H9 (cell line): ENCODE measurements at regions not wholly inside any gene's neighbourhood (a gene's known extent, or its start where the extent isn't known, plus 50 kb on each side); places are given as distances from the start of the nearest gene placed in this dataset.

ENCODE experiments used
- DNase-seq: peaks from one replicate; pipeline ENCODE4 v3.0.0-alpha.2; 2017
- H2AFZ ChIP-seq: one replicate; pipeline ENCODE4 v1.6.1; 2013; ENCODE audit warnings: mild to moderate bottlenecking, low read length, control low read depth, moderate library complexity
- H2AK5ac ChIP-seq: 2 replicates; pipeline ENCODE4 v1.6.1; 2013; ENCODE audit warnings: low read length, control low read depth, mixed read lengths; ENCODE audit not compliant: insufficient read length
- H2BK120ac ChIP-seq: one replicate; pipeline ENCODE4 v1.6.1; 2013; ENCODE audit warnings: low read depth, mild to moderate bottlenecking, low read length, control low read depth, inconsistent platforms; ENCODE audit not compliant: poor library complexity, severe bottlenecking
- H2BK12ac ChIP-seq: 2 replicates; pipeline ENCODE4 v1.6.1; 2013; ENCODE audit warnings: low read length, control low read depth, mixed read lengths, low read depth; ENCODE audit not compliant: insufficient read length
- H2BK15ac ChIP-seq: 2 replicates; pipeline ENCODE4 v1.6.1; 2013; ENCODE audit warnings: low read depth, low read length, control low read depth
- H2BK20ac ChIP-seq: one replicate; pipeline ENCODE4 v1.6.1; 2013; ENCODE audit warnings: low read depth, mild to moderate bottlenecking, low read length, control low read depth, inconsistent platforms; ENCODE audit not compliant: poor library complexity, severe bottlenecking
- H2BK5ac ChIP-seq: 2 replicates; pipeline ENCODE4 v1.6.1; 2013; ENCODE audit warnings: low read length, control low read depth, mixed read lengths; ENCODE audit not compliant: insufficient read length
- H3K14ac ChIP-seq: 2 replicates; pipeline ENCODE4 v1.6.1; 2013; ENCODE audit warnings: low read length, control low read depth; ENCODE audit not compliant: insufficient read depth
- H3K18ac ChIP-seq: 2 replicates; pipeline ENCODE4 v1.6.1; 2013; ENCODE audit warnings: low read depth, mild to moderate bottlenecking, mixed read lengths, low read length, control low read depth; ENCODE audit not compliant: insufficient read length
- H3K23ac ChIP-seq: 2 replicates; pipeline ENCODE4 v1.6.1; 2013; ENCODE audit warnings: low read length, control low read depth, mixed read lengths, low read depth; ENCODE audit not compliant: insufficient read length
- H3K23me2 ChIP-seq: 2 replicates; pipeline ENCODE4 v1.6.1; 2013; ENCODE audit warnings: low read depth, mild to moderate bottlenecking, mixed read lengths, low read length, control low read depth; ENCODE audit not compliant: insufficient read length, poor library complexity, severe bottlenecking
- H3K27ac ChIP-seq: 2 replicates; pipeline ENCODE4 v1.5.1; 2013; ENCODE audit warnings: low read length, control low read depth, mixed read lengths, low read depth; ENCODE audit not compliant: insufficient read length
- H3K27me3 ChIP-seq: 2 replicates; pipeline ENCODE4 v1.6.1; 2013; ENCODE audit warnings: low read length, control low read depth, inconsistent platforms; ENCODE audit not compliant: insufficient read depth
- H3K4ac ChIP-seq: 2 replicates; pipeline ENCODE4 v1.6.1; 2013; ENCODE audit warnings: low read depth, mild to moderate bottlenecking, control low read depth, inconsistent platforms, low read length, moderate library complexity
- H3K4me1 ChIP-seq: 2 replicates; pipeline ENCODE4 v1.6.1; 2013; ENCODE audit warnings: low read length, control low read depth, inconsistent platforms; ENCODE audit not compliant: insufficient read depth
- H3K4me2 ChIP-seq: 2 replicates; pipeline ENCODE4 v1.6.1; 2013; ENCODE audit warnings: low read length, control low read depth, mixed read lengths; ENCODE audit not compliant: insufficient read length, insufficient read depth
- H3K56ac ChIP-seq: 2 replicates; pipeline ENCODE4 v1.6.1; 2013; ENCODE audit warnings: low read depth, mild to moderate bottlenecking, mixed read lengths, low read length, control low read depth; ENCODE audit not compliant: insufficient read length
- H3K79me1 ChIP-seq: 2 replicates; pipeline ENCODE4 v1.6.1; 2013; ENCODE audit warnings: low read depth, mild to moderate bottlenecking, moderate library complexity, low read length, control low read depth, inconsistent platforms; ENCODE audit not compliant: insufficient read depth, poor library complexity, severe bottlenecking
- H3K79me2 ChIP-seq: 2 replicates; pipeline ENCODE4 v1.6.1; 2013; ENCODE audit warnings: low read length, control low read depth, inconsistent platforms; ENCODE audit not compliant: insufficient read depth
- H3K9ac ChIP-seq: 2 replicates; pipeline ENCODE4 v1.6.1; 2013; ENCODE audit warnings: low read length, control low read depth, mixed read lengths; ENCODE audit not compliant: insufficient read length; ENCODE audit errors: extremely low read depth
- H3K9me3 ChIP-seq: one replicate; pipeline ENCODE4 v1.6.1; 2013; ENCODE audit warnings: low read depth, low read length, inconsistent platforms; ENCODE audit not compliant: control insufficient read depth
- H3T11ph ChIP-seq: one replicate; pipeline ENCODE4 v1.6.1; 2013; ENCODE audit warnings: mild to moderate bottlenecking, low read length, control low read depth, inconsistent platforms
- H4K20me1 ChIP-seq: one replicate; pipeline ENCODE4 v1.6.1; 2013; ENCODE audit not compliant: control insufficient read depth, insufficient read length, insufficient read depth
- H4K5ac ChIP-seq: 2 replicates; pipeline ENCODE4 v1.6.1; 2013; ENCODE audit warnings: low read depth, mild to moderate bottlenecking, mixed read lengths, low read length, control low read depth; ENCODE audit not compliant: insufficient read length
- H4K8ac ChIP-seq: replicated peaks from 2 replicates; pipeline ENCODE4 v1.6.1; 2013; ENCODE audit warnings: low read length, control low read depth, mixed read lengths, low read depth; ENCODE audit not compliant: insufficient read length
- H4K91ac ChIP-seq: 2 replicates; pipeline ENCODE4 v1.6.1; 2013; ENCODE audit warnings: low read depth, mild to moderate bottlenecking, moderate library complexity, mixed read lengths, low read length, control low read depth; ENCODE audit not compliant: insufficient read length
- H3K27ac Mint-ChIP-seq, 3 experiments: 2 replicates in 2 of 3; 3 replicates in 1 of 3; pipeline ENCODE4 v1.8.0; 2020 to 2021; ENCODE audit warnings: mixed read lengths in 3 of 3, mild to moderate bottlenecking in 1 of 3, moderate library complexity in 1 of 3
- H3K27me3 Mint-ChIP-seq: 2 replicates; pipeline ENCODE4 v1.8.0; 2021; ENCODE audit warnings: low read depth, mild to moderate bottlenecking, moderate library complexity, mixed read lengths
- H3K36me3 Mint-ChIP-seq, 3 experiments: 2 replicates in 2 of 3; 3 replicates in 1 of 3; pipeline ENCODE4 v1.8.0; 2020 to 2021; ENCODE audit warnings: low read depth in 3 of 3, mixed read lengths in 3 of 3; ENCODE audit not compliant: insufficient read depth in 1 of 3
- H3K4me1 Mint-ChIP-seq, 2 experiments: 2 replicates each; pipeline ENCODE4 v1.8.0; 2020; ENCODE audit warnings: mixed read lengths in 2 of 2
- H3K4me3 Mint-ChIP-seq, 2 experiments: 2 replicates in 1 of 2; 3 replicates in 1 of 2; pipeline ENCODE4 v1.8.0; 2020 to 2021; ENCODE audit warnings: mild to moderate bottlenecking in 2 of 2, mixed read lengths in 2 of 2, moderate library complexity in 1 of 2
- H3K9me3 Mint-ChIP-seq, 2 experiments: 2 replicates in 1 of 2; 3 replicates in 1 of 2; pipeline ENCODE4 v1.8.0; 2020; ENCODE audit warnings: mild to moderate bottlenecking in 2 of 2, mixed read lengths in 2 of 2, moderate library complexity in 1 of 2
- CTCF ChIP-seq: fragments of 200-600 bp; sonication (generic); conservative IDR thresholded peaks from 3 replicates; pipeline ENCODE4 v1.8.0; 2021; ENCODE audit warnings: antibody characterized with exemption, mild to moderate bottlenecking
- WGBS: extraction: QIAGEN DNeasy Blood & Tissue Kit; methylation state at CpG from one replicate; pipeline ENCODE4 v1.1.7; 2013; ENCODE audit warnings: missing lambda C conversion rate, low lambda C conversion rate, mixed read lengths; ENCODE audit not compliant: insufficient read length; ENCODE audit errors: extremely low coverage; 5-methylcytosine and 5-hydroxymethylcytosine counted together

- Mint-ChIP-seq H3K4me1 (peaks cover 29 to 49% of the 10 kb centered on the region in 2 experiments), H3K9me3 (no peaks in the 10 kb centered on the region; a peak in 1 of 5 replicates), H3K27ac (no peak overlapping the region), H3K4me3 (no peak overlapping the region), H3K27me3 (no peaks in the 10 kb centered on the region), H3K36me3 (no peaks in the 10 kb centered on the region)
- Histone ChIP-seq H2BK12ac (no peak overlapping the region), H3K14ac (no peak overlapping the region), H2BK15ac (no peak overlapping the region), H2AFZ (no peak overlapping the region), H3K79me2 (no peaks in the 10 kb centered on the region), H3K18ac (no peak overlapping the region), H4K20me1 (no peaks in the 10 kb centered on the region), H3K79me1 (no peaks in the 10 kb centered on the region), H4K91ac (no peak overlapping the region), H4K8ac (no peak overlapping the region), H3K56ac (no peak overlapping the region), H3T11ph (no peak overlapping the region), H2BK20ac (no peak overlapping the region), H3K4me2 (no peak overlapping the region), H3K9ac (no peak overlapping the region), H3K9me3 (no peaks in the 10 kb centered on the region), H2BK5ac (no peak overlapping the region), H3K27ac (no peak overlapping the region), H3K27me3 (no peaks in the 10 kb centered on the region), H3K23ac (no peak overlapping the region), H2AK5ac (no peak overlapping the region), H4K5ac (no peak overlapping the region), H2BK120ac (no peak overlapping the region), H3K4ac (no peak overlapping the region), H3K23me2 (no peaks in the 10 kb centered on the region), H3K4me1 (no peaks in the 10 kb centered on the region)
- TF ChIP-seq CTCF, result no peak
- DNase-seq, result no peak
- no CpG with 5 or more reads among the region's 5 CpGs for WGBS
Observed at GRCh38 chr3:64454768-64455167, 229.5 kb upstream of the PRICKLE2 start.
